ENCODE measurements at regions not wholly inside any gene's neighbourhood (a gene's known extent, or its start where the extent isn't known, plus 50 kb on each side); places are given as distances from the start of the nearest gene placed in this dataset.

- no peak for DNase-seq
These were observed 278.7 kb upstream of the ZNF521 start for GRCh38 chr18:25630682-25631081.

- no peak for DNase-seq
These were observed 269.7 kb upstream of the ZNF521 start for GRCh38 chr18:25621682-25622081.

GRCh38 chr18:25621144-25621543 is 269.2 kb upstream of the ZNF521 start:
- no peak for DNase-seq

GRCh38 chr18:25614168-25614567 is 262.2 kb upstream of the ZNF521 start:
- DNase-seq: no peak

GRCh38 chr18:25612466-25612865 is 260.5 kb upstream of the ZNF521 start:
- DNase-seq: no peak

GRCh38 chr18:25608091-25608490 is 256.1 kb upstream of the ZNF521 start:
- DNase-seq: no peak

- DNase-seq: no peak
These were observed 253.1 kb upstream of the ZNF521 start for GRCh38 chr18:25604894-25605597.

GRCh38 chr18:25604196-25604893 is 252.4 kb upstream of the ZNF521 start:
- DNase-seq: no peak

GRCh38 chr18:25599443-25599842 is 247.5 kb upstream of the ZNF521 start:
- no peak for DNase-seq

GRCh38 chr18:25597476-25597875 is 245.5 kb upstream of the ZNF521 start:
- no peak for DNase-seq

- DNase-seq: no peak
These were observed 243.5 kb upstream of the ZNF521 start for GRCh38 chr18:25595274-25596060.

GRCh38 chr18:25594351-25594750 is 242.4 kb upstream of the ZNF521 start:
- DNase-seq: no peak

GRCh38 chr18:25592804-25593360 is 240.9 kb upstream of the ZNF521 start:
- no peak for DNase-seq

GRCh38 chr18:25590456-25590855 is 238.5 kb upstream of the ZNF521 start:
- no peak for DNase-seq

GRCh38 chr18:25587545-25587944 is 235.6 kb upstream of the ZNF521 start:
- no peak for DNase-seq

- no peak for DNase-seq
These were observed 217.0 kb upstream of the ZNF521 start for GRCh38 chr18:25568986-25569385.

GRCh38 chr18:25563816-25564683 is 212.1 kb upstream of the ZNF521 start:
- no peak for DNase-seq

GRCh38 chr18:25563346-25563745 is 211.4 kb upstream of the ZNF521 start:
- DNase-seq: no peak

GRCh38 chr18:25561918-25562317 is 210.0 kb upstream of the ZNF521 start:
- DNase-seq: no peak

GRCh38 chr18:25560369-25560768 is 208.4 kb upstream of the ZNF521 start:
- DNase-seq: no peak

GRCh38 chr18:25557011-25557410 is 205.0 kb upstream of the ZNF521 start:
- no peak for DNase-seq

- DNase-seq: no peak
These were observed 201.8 kb upstream of the ZNF521 start for GRCh38 chr18:25553631-25554263.
